GM12872 (cell line): ENCODE measurements at regions not wholly inside any gene's neighbourhood (a gene's known extent, or its start where the extent isn't known, plus 50 kb on each side); places are given as distances from the start of the nearest gene placed in this dataset.

Experiments
- CTCF ChIP-seq: IDR thresholded peaks from 3 replicates; pipeline ENCODE4 v1.5.1; 2011; ENCODE audit warnings: low read depth, mild to moderate bottlenecking, low read length, moderate library complexity; ENCODE audit not compliant: insufficient read depth

GRCh38 chr18:29188760-29189159 lies 1011.8 kb upstream of the CDH2 start:
- no peak for TF ChIP-seq CTCF

DNA sequence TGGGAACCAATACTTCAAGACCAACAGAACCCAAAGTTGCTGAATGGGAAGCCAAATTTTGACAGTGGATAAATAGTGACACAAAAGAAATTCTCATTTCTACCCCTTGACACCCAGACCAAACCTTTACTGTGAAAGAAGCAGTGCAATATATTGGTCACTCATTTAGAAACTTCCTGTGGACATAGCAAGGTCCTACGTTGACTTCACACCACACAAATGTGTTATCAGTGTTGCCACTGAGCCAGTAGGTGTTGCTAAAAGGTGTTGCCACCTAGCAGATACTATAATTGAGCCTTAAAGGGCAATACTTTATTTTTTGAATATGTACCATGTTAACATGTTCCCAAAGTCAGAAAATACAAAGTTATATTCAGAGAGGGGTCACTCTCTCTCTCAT lies 1008.9 kb upstream of the CDH2 start:
- no peak for TF ChIP-seq CTCF

GRCh38 chr18:29184654-29185053 lies 1007.7 kb upstream of the CDH2 start:
- no peak for TF ChIP-seq CTCF

DNA sequence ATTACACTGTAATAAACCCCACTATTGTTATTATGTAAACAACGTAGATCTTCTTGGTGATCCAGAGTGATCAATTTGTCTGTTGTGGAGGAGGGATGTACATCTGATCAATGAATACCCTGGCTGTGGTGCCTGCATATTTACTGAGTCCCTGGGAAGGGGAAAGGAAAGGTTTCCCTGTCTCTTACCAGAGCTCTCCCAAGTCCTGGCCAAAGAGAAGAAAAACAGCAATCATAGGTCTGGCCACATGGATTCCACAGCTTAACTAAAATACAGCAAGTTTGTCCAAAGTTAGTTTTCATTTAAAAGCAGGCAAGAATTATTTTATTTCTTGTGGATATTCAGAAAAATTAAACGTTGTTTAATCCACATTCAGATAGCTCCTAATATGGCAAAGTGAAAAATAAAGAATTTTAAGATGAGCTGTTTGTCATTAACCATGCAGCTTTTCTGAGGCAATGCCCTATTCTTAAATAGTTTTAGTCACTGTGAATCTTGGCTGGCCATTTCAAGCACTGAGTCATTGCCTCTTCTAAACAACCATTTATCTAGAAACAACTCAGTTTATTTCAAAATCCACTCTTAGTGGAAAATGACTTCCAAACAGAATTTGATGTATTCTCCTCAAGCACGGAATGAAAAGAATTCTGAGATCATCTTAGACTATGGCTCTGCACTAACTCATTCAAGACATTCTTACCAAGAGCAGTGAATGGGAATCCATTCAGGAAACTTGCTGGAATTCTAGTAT lies 1004.4 kb upstream of the CDH2 start:
- no peak for TF ChIP-seq CTCF

GRCh38 chr18:29176681-29177080 lies 999.8 kb upstream of the CDH2 start:
- TF ChIP-seq CTCF, result no peak

- no peak for TF ChIP-seq CTCF
These were observed 998.0 kb upstream of the CDH2 start for GRCh38 chr18:29174891-29175290.

DNA sequence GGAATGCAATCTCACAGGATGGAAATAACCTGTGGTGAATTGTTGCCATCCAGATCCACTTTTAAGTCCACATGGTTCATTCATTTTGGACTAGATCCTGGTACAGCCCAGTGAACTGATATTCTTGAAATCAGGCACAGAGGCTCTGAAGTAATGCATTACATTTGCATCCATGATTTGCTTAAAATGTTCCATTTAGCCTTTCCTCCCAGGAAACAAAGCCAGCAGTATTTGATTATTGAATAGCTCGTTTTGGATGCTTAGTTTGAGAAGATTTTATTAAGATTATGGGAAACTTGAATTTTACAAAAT lies 995.8 kb upstream of the CDH2 start:
- no peak for TF ChIP-seq CTCF
